HL-60 (cell line): ENCODE measurements at regions not wholly inside any gene's neighbourhood (a gene's known extent, or its start where the extent isn't known, plus 50 kb on each side); places are given as distances from the start of the nearest gene placed in this dataset.

Experiments used
- POLR2AphosphoS5 ChIP-seq: IDR thresholded peaks from 2 replicates; pipeline ENCODE4 v1.6.1; 2012; ENCODE audit warnings: low read depth
- SPI1 ChIP-seq: IDR thresholded peaks from 2 replicates; pipeline ENCODE4 v1.6.1; 2012; ENCODE audit warnings: low read depth, mild to moderate bottlenecking, borderline replicate concordance
- TF ChIP-seq, protein P1 (sequence below): IDR thresholded peaks from one replicate; pipeline ENCODE4 v1.5.1; 2011; ENCODE audit warnings: low read length, control low read depth, inconsistent platforms; ENCODE audit not compliant: insufficient read depth
- TF ChIP-seq, protein P2 (sequence below): IDR thresholded peaks from 2 replicates; pipeline ENCODE4 v1.6.1; 2012; ENCODE audit warnings: low read depth; ENCODE audit not compliant: insufficient replicate concordance

DNA sequence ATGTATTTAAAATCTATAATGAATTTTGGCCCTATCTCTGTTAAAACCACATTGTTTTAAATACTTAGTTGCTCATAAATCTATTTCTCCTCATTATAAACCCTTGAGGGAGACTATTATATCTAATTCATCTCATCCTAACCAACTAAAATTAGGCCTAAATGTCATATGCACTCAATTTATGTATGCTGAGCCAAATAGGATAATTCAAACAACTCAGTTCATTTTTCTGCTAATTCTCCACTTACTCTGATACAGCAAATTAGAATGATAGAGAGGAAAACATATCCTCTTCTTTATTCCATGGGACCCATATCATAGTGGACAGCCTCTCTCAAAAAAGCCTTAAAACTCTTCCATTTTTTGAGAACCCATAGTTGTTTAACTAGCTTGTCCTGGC, 80.3 kb upstream of the TET2 start:
- TF ChIP-seq, protein P1, sequence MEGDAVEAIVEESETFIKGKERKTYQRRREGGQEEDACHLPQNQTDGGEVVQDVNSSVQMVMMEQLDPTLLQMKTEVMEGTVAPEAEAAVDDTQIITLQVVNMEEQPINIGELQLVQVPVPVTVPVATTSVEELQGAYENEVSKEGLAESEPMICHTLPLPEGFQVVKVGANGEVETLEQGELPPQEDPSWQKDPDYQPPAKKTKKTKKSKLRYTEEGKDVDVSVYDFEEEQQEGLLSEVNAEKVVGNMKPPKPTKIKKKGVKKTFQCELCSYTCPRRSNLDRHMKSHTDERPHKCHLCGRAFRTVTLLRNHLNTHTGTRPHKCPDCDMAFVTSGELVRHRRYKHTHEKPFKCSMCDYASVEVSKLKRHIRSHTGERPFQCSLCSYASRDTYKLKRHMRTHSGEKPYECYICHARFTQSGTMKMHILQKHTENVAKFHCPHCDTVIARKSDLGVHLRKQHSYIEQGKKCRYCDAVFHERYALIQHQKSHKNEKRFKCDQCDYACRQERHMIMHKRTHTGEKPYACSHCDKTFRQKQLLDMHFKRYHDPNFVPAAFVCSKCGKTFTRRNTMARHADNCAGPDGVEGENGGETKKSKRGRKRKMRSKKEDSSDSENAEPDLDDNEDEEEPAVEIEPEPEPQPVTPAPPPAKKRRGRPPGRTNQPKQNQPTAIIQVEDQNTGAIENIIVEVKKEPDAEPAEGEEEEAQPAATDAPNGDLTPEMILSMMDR, result no peak
- TF ChIP-seq, protein P2, sequence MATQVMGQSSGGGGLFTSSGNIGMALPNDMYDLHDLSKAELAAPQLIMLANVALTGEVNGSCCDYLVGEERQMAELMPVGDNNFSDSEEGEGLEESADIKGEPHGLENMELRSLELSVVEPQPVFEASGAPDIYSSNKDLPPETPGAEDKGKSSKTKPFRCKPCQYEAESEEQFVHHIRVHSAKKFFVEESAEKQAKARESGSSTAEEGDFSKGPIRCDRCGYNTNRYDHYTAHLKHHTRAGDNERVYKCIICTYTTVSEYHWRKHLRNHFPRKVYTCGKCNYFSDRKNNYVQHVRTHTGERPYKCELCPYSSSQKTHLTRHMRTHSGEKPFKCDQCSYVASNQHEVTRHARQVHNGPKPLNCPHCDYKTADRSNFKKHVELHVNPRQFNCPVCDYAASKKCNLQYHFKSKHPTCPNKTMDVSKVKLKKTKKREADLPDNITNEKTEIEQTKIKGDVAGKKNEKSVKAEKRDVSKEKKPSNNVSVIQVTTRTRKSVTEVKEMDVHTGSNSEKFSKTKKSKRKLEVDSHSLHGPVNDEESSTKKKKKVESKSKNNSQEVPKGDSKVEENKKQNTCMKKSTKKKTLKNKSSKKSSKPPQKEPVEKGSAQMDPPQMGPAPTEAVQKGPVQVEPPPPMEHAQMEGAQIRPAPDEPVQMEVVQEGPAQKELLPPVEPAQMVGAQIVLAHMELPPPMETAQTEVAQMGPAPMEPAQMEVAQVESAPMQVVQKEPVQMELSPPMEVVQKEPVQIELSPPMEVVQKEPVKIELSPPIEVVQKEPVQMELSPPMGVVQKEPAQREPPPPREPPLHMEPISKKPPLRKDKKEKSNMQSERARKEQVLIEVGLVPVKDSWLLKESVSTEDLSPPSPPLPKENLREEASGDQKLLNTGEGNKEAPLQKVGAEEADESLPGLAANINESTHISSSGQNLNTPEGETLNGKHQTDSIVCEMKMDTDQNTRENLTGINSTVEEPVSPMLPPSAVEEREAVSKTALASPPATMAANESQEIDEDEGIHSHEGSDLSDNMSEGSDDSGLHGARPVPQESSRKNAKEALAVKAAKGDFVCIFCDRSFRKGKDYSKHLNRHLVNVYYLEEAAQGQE, result no peak
- TF ChIP-seq POLR2AphosphoS5 (no peak), SPI1 (no peak)
